ENCODE measurements at regions not wholly inside any gene's neighbourhood (a gene's known extent, or its start where the extent isn't known, plus 50 kb on each side); places are given as distances from the start of the nearest gene placed in this dataset.
"Not testable (repeated sequence)": the region's sequence is repeated elsewhere in the genome, so short reads cannot be mapped to it uniquely, and the experiment has no call there.

GRCh38 chrX:46130247-46130646 lies 415.0 kb downstream of the ZNF674 start:
- no peak for DNase-seq (ENCODE audit: low read depth)
- no peak overlapping the region for H3K4me3 ChIP-seq (ENCODE audit: low read depth, low read length)
- TF ChIP-seq CTCF (IDR thresholded peaks at IDR 0.05; ENCODE audit: insufficient read depth, low read depth, low read length, missing control alignments) = no peak

GRCh38 chrX:46125111-46125510 lies 420.1 kb downstream of the ZNF674 start:
- DNase-seq (ENCODE audit: low read depth) = peak; percentile 25
- TF ChIP-seq CTCF (IDR thresholded peaks at IDR 0.05; ENCODE audit: insufficient read depth, low read depth, low read length, missing control alignments) = no peak
- H3K4me3 ChIP-seq (ENCODE audit: low read depth, low read length) = peak overlapping the region; percentile 17; the same call in 1 of the 2 replicates

GRCh38 chrX:46117234-46117633 lies 428.0 kb downstream of the ZNF674 start:
- no peak for DNase-seq (ENCODE audit: low read depth)
- no peak for TF ChIP-seq CTCF (IDR thresholded peaks at IDR 0.05; ENCODE audit: insufficient read depth, low read depth, low read length, missing control alignments)
- H3K4me3 ChIP-seq (ENCODE audit: low read depth, low read length) = no peak overlapping the region

- not testable (repeated sequence) for H3K4me3 ChIP-seq (ENCODE audit: low read depth, low read length); DNase-seq (ENCODE audit: low read depth)
Measured at GRCh38 chrX:46087310-46087709, 457.9 kb downstream of the ZNF674 start.

GRCh38 chrX:46080121-46080520 lies 465.1 kb downstream of the ZNF674 start:
- DNase-seq (ENCODE audit: low read depth); H3K4me3 ChIP-seq (ENCODE audit: low read depth, low read length): not testable (repeated sequence)

- TF ChIP-seq CTCF (IDR thresholded peaks at IDR 0.05; ENCODE audit: insufficient read depth, low read depth, low read length, missing control alignments) = no peak
- no peak overlapping the region for H3K4me3 ChIP-seq (ENCODE audit: low read depth, low read length)
- DNase-seq (ENCODE audit: low read depth) = no peak
Measured at GRCh38 chrX:46072791-46073190, 472.4 kb downstream of the ZNF674 start.

- H3K4me3 ChIP-seq (ENCODE audit: low read depth, low read length) = no peak overlapping the region
- no peak for TF ChIP-seq CTCF (IDR thresholded peaks at IDR 0.05; ENCODE audit: insufficient read depth, low read depth, low read length, missing control alignments)
- no peak for DNase-seq (ENCODE audit: low read depth)
Measured at GRCh38 chrX:46072372-46072771, 472.8 kb downstream of the ZNF674 start.

GRCh38 chrX:46070421-46070820 lies 474.8 kb downstream of the ZNF674 start:
- no peak for TF ChIP-seq CTCF (IDR thresholded peaks at IDR 0.05; ENCODE audit: insufficient read depth, low read depth, low read length, missing control alignments)

More at GRCh38 chrX:46070421-46070820, 474.8 kb downstream of the ZNF674 start:
- DNase-seq (ENCODE audit: low read depth) = no peak
- H3K4me3 ChIP-seq (ENCODE audit: low read depth, low read length) = no peak overlapping the region
